NOMO-1 treated with DMSO at 0.1 percent for 48 hours (cell line): ENCODE measurements at regions not wholly inside any gene's neighbourhood (a gene's known extent, or its start where the extent isn't known, plus 50 kb on each side); places are given as distances from the start of the nearest gene placed in this dataset.
"Not testable (repeated sequence)": the region's sequence is repeated elsewhere in the genome, so short reads cannot be mapped to it uniquely, and the experiment has no call there.

ENCODE experiments used
- DNase-seq: peaks from one replicate; lab custom pipeline; 2025; ENCODE audit not compliant: unreplicated experiment; lab: John Stamatoyannopoulos, UW

- DNase-seq, result no peak
These were observed 458.1 kb upstream of the MBL2 start for GRCh38 chr10:53230651-53231050.

GRCh38 chr10:53223851-53224250 is 451.3 kb upstream of the MBL2 start:
- no peak for DNase-seq

GRCh38 chr10:53222806-53223205 is 450.2 kb upstream of the MBL2 start:
- no peak for DNase-seq

- peak; percentile 11 for DNase-seq
These were observed 437.5 kb upstream of the MBL2 start for GRCh38 chr10:53209944-53210611.

- DNase-seq, result no peak
These were observed 411.1 kb upstream of the MBL2 start for GRCh38 chr10:53183733-53184132.

DNA sequence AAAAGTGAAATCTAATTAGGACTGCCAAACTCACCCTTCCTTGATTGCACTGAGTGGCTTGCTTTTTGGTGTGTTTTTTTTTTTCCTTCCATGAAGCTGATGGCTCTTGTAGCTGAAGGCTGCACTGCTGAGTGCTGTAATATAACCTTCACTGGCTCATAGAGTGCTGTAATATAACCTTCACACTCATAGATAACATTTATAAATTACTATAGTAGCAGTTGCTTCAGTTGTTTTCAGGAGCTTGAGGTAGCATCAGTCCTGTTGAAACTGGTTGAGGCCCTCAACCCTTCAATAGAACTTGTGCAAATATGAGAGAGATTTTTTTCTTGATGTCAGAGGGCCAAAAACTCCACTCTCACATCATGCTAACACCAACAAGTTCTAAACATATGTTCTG is 404.9 kb upstream of the MBL2 start:
- DNase-seq, result no peak

DNA sequence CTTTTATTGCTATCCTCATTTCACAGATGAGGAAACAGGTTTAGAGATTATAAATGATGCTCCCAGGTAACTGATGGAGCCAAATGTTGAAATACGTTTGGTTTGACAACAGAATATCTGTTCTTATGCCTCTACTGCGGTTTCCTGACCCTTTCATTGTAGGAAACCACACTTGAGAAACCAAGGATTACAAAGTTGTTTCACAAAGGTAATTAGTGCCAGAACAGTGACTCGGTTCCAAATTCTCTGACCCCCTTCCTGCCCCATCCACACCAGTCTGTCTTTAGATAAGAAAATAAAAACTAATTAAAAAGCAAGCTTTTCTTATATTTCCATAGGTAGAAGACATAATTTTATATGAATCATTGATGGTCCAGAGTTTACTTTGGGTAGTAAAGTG is 393.7 kb upstream of the MBL2 start:
- DNase-seq, result peak; percentile 15

GRCh38 chr10:53162856-53163255 is 390.3 kb upstream of the MBL2 start:
- no peak for DNase-seq

GRCh38 chr10:53161231-53161630 is 388.6 kb upstream of the MBL2 start:
- no peak for DNase-seq

DNA sequence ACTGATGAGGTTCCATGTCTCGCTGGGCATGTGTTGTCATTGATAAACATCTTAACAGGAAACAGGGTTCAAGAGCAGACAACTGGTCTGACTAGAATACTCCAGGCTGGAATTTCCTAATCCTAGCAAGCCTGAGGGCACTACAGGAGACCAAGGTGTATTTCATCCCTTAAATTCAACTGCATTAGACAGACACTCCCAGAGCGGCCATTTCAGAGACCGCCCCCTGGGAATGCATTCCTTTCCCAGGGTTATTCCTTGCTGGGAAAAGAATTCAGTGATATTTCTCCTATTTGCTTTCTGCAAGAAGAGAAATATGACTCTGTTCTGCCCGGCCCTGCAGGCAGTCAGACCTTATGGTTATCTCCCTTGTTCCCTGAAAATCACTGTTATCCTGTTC is 383.1 kb upstream of the MBL2 start:
- DNase-seq, result not testable (repeated sequence)

DNA sequence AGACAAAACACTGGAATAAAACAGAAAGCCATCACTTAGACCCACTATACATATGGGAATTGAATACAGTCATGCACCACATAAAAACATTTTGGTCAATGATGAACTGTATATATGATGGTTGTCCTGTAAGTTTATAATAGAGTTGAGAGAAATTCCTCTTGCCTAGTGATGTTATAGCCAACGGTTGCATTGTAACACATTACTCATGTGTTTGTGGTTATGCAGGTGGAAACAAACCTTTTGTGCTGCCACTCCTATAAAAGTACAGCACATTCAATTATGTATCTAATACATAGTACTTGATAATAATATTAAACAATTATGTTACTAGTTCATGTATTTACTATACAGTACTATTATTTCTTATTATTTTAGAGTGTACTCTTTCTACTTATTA is 381.2 kb upstream of the MBL2 start:
- DNase-seq, result no peak

DNA sequence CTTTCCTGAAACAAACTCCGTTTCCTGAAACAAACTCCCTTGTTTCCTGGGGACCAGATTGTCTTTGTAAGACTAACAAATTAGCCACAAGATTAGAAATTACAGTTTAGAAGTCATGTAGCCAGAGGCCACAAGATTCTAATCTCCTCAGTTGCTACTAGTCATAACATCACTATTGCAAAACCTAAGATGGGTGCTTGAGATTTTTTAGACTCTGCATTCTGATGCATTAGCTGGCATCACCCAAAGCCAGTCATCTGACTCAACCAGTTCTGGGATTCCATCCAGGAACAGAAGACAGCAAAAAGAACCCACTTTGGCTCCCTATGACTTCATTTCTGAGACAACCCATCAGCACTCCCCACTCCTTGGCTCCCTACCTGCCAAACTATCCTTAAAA is 367.9 kb upstream of the MBL2 start:
- no peak for DNase-seq

DNA sequence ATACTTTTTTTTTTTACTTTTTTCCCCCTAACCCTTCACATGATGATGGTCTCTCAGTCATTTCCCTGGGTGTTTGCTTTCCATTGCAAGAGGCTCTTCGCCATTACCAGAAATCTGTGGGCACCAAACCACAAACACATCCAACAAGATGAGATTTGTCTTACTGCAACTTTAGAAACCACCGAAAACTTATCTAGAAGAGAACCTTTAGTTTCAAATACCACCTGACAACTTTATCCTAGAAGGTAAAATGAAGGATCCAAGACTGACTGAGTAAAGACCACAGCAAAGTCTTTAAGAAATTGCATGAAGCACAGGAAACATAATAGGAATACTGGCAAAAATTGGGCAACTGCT is 363.3 kb upstream of the MBL2 start:
- no peak for DNase-seq

GRCh38 chr10:53135213-53135896 is 362.8 kb upstream of the MBL2 start:
- no peak for DNase-seq

- DNase-seq, result no peak
These were observed 361.5 kb upstream of the MBL2 start for GRCh38 chr10:53134050-53134449.

GRCh38 chr10:53130337-53130736 is 357.8 kb upstream of the MBL2 start:
- DNase-seq, result no peak

DNA sequence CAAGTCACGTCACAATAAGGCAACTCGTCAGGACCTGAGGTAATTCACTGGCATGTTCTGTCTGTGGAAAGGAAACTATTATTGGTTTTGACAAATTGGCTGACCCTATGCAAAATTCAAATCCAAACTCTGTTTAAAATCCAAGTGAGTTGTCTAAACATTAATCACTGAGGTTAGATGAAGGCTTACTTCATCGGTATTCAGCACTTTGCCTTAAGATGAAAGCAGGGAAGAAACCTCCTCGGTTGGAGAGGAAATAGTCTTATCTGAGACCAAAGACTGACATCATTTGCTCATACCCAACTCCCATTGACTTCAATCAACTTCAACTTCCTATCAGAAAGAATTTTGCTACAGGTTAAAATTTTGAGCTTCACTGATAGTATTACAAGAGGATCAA is 355.1 kb upstream of the MBL2 start:
- DNase-seq, result no peak

- DNase-seq, result no peak
These were observed 350.7 kb upstream of the MBL2 start for GRCh38 chr10:53123311-53123710.

- DNase-seq, result peak; percentile 96
These were observed 349.7 kb upstream of the MBL2 start for GRCh38 chr10:53122281-53122680.

DNA sequence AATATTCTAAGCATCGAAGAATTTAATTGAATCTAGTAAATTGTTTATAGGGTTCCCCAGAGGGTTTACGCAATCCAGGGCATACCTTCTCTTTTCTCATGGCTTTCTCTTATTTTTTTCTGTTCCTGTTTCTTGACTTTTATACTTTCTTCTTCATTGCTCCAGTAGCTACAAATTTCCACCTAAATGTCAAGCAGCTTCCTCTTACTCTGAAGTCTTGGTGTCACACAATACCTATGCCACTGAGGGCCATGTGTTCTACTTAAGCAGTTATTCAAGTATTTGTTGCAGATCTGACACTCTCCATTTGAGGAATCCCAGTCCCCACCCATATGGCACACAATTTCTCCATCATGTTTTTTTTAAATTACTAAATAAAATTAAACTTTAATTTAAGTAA is 343.1 kb upstream of the MBL2 start:
- peak; percentile 85 for DNase-seq

GRCh38 chr10:53111529-53111928 is 338.9 kb upstream of the MBL2 start:
- peak; percentile 22 for DNase-seq

DNA sequence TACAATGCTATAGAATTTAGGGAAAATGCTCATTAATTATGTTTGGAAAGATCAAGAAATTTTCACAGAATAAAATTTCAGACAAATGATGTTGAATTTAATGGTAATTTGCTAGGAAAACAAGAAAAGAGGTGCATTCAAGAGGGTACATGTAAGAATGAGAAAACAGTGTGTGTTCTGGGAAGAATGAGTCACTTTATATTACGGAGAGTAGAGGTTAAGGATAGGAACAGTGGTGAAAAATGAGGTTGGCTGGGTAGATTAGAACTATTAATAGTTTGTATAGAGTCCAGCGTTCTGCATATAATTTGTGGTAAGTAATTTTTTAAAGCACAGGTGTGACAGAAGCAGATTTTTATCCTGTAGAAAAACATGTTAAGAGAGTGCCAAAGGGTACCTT is 336.7 kb upstream of the MBL2 start:
- no peak for DNase-seq

DNA sequence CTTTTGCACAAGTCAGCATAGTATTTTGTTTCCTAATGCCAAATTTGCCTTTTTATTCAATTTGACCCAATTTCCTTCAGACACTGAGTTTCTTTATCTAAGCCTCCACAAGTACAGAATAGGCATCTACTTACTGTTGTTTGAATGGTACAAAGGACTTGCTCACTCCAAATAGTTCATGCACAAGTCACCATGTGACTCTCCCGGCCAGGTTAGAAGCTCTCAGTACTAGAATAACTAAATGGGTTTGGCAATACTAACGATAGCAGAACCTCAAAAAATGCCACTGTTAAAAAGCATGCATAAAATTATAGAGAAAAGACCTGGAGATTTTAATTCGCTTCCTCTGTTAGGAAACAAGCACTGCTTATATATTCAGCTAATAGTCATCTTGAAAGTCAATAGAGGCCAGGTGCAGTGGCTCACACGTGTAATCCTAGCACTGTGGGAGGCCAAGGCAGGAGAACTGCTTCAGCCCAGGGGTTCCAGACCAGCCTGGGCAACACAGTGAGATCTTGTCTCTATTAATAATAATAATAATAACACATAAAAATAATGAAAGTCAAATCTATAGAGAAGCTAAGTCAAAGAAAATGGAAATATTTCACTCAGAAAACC is 335.8 kb upstream of the MBL2 start:
- no peak for DNase-seq
